Transverse colon (tissue), 3 donors: ENCODE measurements at regions not wholly inside any gene's neighbourhood (a gene's known extent, or its start where the extent isn't known, plus 50 kb on each side); places are given as distances from the start of the nearest gene placed in this dataset.

ENCODE experiments used
- EP300 ChIP-seq: sonication (generic); formaldehyde crosslinking; IDR thresholded peaks from one replicate; pipeline ENCODE4 v1.6.1; 2017; ENCODE audit warnings: antibody characterized with exemption, low read depth
- POLR2A ChIP-seq: fragments of 450-650 bp; IDR thresholded peaks from one replicate; pipeline ENCODE4 v1.6.1; 2016; ENCODE audit warnings: antibody characterized with exemption, mild to moderate bottlenecking, moderate library complexity
- TF ChIP-seq, protein P1 (sequence below), 5 experiments: fragments of 200-600 bp in 3 of 5; fragments of 450-650 bp in 2 of 5; sonication (generic) in 3 of 5; IDR thresholded peaks; 1 replicate in 2 of 5; 2 replicates in 3 of 5; pipeline ENCODE4 v1.5.1; 2016 to 2017; ENCODE audit warnings: antibody characterized with exemption in 5 of 5, inconsistent platforms in 3 of 5, mild to moderate bottlenecking in 2 of 5, moderate library complexity in 1 of 5

DNA sequence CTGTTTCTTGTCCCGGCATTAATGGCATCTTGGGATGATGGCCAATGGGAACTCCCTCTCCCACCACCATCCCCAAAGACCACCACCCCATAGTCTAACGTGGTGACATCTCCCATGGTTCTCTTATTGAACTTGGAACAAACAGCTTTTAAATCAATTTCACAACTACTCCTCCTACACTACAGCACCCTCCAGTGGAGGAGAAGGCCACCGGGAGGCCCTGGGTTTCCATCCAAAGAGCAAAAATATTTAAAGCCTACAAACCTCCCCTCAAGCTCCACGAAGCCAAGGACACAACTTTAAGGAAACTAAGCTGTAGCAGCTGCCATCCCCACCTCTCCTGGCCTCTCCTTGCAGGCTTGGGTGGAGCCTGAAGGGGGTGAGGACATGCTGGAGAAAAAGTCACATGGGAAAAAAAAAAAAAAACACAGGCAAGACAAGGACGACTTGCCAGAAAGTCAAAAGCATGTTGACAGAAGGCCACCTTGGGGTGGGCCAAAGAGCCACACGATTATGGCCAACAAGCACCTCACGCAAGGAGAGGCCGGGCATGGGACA lies 94.0 kb upstream of the LANCL2 start:
- TF ChIP-seq, protein P1, sequence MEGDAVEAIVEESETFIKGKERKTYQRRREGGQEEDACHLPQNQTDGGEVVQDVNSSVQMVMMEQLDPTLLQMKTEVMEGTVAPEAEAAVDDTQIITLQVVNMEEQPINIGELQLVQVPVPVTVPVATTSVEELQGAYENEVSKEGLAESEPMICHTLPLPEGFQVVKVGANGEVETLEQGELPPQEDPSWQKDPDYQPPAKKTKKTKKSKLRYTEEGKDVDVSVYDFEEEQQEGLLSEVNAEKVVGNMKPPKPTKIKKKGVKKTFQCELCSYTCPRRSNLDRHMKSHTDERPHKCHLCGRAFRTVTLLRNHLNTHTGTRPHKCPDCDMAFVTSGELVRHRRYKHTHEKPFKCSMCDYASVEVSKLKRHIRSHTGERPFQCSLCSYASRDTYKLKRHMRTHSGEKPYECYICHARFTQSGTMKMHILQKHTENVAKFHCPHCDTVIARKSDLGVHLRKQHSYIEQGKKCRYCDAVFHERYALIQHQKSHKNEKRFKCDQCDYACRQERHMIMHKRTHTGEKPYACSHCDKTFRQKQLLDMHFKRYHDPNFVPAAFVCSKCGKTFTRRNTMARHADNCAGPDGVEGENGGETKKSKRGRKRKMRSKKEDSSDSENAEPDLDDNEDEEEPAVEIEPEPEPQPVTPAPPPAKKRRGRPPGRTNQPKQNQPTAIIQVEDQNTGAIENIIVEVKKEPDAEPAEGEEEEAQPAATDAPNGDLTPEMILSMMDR (IDR thresholded peaks at IDR 0.05): no peak
- TF ChIP-seq POLR2A (no peak), EP300 (no peak)
